ENCODE measurements at regions not wholly inside any gene's neighbourhood (a gene's known extent, or its start where the extent isn't known, plus 50 kb on each side); places are given as distances from the start of the nearest gene placed in this dataset.

DNA sequence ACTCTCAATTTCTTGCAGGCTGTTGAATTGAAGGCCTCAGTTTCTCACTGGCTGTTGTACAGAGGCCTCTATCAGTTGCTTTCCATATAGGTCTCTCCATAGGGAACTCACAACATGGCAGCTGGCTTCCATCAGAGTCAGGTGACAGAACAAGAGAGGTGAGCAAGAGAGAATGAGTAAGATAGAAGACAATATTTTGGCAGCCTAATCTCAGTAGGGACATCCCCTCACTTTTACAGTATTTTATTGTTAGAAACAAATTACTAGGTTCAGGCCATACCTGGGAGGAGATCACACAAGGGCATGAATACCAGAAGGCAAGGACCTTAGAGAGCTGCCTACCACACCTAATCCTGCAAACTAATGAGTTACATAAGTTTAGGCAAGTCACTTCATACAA, 162.8 kb downstream of the ATP6V1G3 start:
- H3K4me3 ChIP-seq (ENCODE audit: control insufficient read depth, low read depth, low read length) = no peak overlapping the region
- no peak for DNase-seq (ENCODE audit: low read depth)
- TF ChIP-seq, protein P1, sequence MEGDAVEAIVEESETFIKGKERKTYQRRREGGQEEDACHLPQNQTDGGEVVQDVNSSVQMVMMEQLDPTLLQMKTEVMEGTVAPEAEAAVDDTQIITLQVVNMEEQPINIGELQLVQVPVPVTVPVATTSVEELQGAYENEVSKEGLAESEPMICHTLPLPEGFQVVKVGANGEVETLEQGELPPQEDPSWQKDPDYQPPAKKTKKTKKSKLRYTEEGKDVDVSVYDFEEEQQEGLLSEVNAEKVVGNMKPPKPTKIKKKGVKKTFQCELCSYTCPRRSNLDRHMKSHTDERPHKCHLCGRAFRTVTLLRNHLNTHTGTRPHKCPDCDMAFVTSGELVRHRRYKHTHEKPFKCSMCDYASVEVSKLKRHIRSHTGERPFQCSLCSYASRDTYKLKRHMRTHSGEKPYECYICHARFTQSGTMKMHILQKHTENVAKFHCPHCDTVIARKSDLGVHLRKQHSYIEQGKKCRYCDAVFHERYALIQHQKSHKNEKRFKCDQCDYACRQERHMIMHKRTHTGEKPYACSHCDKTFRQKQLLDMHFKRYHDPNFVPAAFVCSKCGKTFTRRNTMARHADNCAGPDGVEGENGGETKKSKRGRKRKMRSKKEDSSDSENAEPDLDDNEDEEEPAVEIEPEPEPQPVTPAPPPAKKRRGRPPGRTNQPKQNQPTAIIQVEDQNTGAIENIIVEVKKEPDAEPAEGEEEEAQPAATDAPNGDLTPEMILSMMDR (conservative IDR thresholded peaks at IDR 0.05; ENCODE audit: control insufficient read depth, insufficient read depth, low read depth, low read length) = no peak

DNA sequence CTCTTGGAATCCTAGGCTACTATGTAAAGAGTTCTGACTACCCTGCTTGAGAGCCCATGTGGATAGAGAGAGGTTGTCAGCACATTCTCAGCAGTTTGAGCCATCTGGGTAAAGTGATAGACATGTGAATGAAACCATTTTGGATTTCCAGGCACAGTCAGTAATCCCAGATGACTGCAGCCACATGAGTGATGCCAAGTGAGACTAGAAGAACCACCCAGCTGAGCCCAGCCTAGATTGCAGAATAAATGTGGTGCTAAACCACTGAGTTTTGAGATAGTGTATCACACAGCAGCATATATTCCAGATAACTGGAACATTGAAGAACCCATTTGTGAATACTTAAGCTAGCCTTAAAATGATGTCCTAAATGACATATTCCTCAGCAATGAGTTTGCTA, 166.2 kb downstream of the ATP6V1G3 start:
- TF ChIP-seq, protein P1 (conservative IDR thresholded peaks at IDR 0.05; ENCODE audit: control insufficient read depth, insufficient read depth, low read depth, low read length) = no peak
- no peak overlapping the region for H3K4me3 ChIP-seq (ENCODE audit: control insufficient read depth, low read depth, low read length)
- no peak for DNase-seq (ENCODE audit: low read depth)

DNA sequence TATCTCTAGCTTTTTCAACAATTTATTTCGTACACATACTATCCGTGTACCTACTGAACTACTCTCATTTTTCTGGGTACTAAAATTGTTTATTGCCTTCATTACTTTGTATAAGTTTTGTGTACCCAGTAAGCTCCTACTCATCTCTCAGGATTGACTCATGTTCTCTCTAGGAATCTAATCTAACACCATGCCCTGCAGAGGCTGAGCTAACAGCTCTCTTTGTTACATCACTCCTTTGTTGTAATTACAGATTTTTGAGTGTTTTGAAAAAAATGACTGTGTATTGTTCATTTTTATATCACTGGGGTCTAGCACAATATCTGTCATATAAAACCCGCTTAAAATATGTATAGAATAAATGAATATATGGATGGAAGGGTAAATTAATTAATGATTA, 167.1 kb downstream of the ATP6V1G3 start:
- TF ChIP-seq, protein P1 (conservative IDR thresholded peaks at IDR 0.05; ENCODE audit: control insufficient read depth, insufficient read depth, low read depth, low read length) = no peak
- H3K4me3 ChIP-seq (ENCODE audit: control insufficient read depth, low read depth, low read length) = no peak overlapping the region
- DNase-seq (ENCODE audit: low read depth) = peak; percentile 19
